HG02938 (cell line): ENCODE measurements at regions not wholly inside any gene's neighbourhood (a gene's known extent, or its start where the extent isn't known, plus 50 kb on each side); places are given as distances from the start of the nearest gene placed in this dataset.
"Not testable (repeated sequence)": the region's sequence is repeated elsewhere in the genome, so short reads cannot be mapped to it uniquely, and the experiment has no call there.

Source experiments
- ATAC-seq: cut with Tn5 transposase; IDR thresholded peaks from one replicate; pipeline ENCODE4 v1.9.1; 2021; ENCODE audit warnings: mild to moderate bottlenecking, moderate library complexity; ENCODE audit not compliant: unreplicated experiment

DNA sequence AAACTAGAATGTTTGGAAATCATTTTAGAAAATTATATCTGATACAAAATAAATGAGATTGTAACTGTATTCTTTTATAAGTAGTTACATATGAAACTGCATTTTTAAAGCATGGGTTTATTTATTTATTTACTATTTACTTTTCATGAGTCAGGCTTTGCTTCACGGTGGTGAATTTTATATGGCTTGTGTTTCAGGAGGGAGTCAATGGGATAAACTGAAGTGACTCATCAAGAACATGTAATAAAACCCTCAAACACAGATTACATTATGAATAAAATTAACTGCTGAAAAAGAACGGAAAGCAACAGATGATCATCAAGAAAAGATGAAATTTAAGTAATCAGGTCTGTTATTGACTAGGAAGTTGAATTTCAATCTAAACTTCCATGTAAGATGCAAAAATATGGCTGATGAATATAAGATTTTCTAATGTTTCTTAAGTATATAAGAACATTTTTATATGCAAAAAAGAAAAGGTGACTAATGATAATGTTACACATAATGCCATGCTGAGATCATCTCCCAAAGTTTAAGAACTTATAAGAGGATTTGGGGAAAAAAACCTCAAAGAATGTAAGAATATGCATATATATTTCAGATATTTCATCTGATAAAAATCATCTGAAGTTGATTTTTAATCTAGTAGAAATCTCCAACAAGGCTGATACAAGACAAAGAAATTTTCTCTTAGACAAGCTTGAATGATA is 383.6 kb downstream of the SLITRK1 start:
- no peak for ATAC-seq

DNA sequence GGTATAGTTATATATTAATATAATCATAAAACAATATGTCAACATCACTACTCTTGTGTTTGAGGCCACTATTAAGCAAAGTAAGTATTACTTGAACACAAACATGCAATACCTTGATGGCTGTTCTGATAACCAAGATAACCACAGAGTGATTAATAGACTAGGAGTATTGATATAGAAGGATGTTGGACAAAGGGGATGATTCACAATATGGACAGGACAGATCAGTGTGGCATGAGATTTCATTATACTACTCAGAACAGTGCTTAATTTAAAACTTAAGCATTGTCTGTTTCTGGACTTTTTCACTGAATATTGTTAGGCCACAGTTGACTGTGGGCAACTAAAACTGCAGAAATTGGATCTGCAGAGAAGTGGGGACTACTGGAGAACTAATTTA is 384.2 kb downstream of the SLITRK1 start:
- no peak for ATAC-seq

DNA sequence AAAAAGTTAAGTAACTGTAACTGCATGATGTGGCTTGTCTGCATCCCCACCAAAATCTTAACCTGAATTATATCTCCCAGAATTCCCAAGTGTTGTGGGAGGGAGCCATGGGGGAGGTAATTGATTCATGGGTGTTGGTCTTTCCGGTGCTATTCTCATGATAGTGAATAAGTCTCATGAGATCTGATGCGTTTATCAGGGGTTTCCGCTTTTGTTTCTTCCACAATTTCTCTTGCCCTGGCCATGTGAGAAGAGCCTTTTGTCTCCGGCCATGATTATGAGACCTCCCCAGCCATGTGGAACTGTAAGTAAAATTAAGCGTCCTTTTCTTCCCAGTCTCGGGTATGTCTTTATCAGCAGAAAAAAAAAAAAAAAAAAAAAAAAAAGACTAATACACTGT is 385.8 kb downstream of the SLITRK1 start:
- ATAC-seq = no peak

DNA sequence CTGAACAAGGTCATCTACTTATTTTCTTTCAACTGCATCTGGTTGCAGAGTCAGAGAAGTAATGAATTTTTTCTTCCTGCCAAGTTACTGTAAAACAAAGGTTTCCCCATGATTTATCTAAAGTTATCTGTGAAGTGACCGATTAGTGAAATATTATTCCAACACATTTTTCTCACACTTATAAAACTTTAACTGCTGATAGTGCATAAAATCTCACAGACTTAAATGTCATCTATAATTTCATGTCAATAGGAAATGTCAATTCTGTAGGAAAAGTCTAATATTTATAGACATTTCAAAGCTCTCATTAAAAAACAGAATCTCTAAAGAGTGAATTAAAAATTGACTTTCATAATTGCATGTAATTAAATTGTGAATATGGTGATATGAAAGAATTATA is 397.2 kb downstream of the SLITRK1 start:
- ATAC-seq = no peak

GRCh38 chr13:83471011-83471410 is 411.3 kb downstream of the SLITRK1 start:
- no peak for ATAC-seq

DNA sequence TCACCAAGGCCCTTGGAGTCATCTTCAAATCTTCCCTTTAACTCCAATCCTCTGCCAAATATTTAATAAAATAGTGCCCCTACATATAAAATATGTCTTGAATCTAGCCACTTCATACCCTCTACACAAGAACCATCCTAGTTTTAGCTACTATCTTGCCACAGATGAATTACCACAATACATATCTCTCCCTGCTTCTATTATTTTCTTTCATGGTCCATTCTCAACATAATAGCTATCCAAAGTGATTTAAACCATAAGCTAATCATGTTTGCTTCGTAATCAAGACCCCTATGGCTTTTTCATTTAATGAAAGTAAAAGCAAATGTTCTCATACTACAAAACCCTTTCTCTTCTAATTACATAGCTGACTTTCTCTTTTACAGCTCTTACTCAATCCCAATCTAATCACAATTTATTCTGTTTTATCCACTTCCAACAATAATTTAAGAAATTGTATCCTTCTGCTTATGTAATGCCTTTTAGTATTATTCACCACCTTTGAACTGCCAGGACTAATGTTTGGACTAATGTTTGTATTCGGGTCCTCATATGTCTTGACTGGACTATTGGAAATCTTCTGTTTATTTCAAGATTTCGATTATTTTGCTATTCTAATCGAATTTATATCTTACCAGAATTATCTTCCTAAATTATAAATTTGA is 412.0 kb downstream of the SLITRK1 start:
- ATAC-seq = no peak

DNA sequence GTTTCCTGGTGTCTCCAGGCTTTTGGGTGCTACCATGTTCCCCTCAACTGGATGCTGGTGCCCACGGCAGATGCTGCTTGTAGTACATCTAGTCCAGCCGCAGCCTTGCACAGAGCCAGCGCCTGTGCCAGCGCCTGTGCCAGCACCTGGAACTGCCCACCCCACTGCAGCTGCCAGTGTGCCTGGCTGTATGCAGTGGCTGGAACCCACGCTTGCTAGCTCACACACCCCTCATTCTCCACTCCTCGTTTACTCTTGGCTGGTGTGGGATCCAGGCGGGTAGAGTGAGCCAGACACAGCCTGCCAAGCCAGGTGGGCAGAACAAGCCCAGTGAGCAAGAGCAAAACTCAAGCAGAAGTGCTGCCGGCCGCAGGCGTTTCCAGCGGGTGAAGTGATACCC is 428.6 kb downstream of the SLITRK1 start:
- no peak for ATAC-seq

- no peak for ATAC-seq
These were observed 429.0 kb downstream of the SLITRK1 start for GRCh38 chr13:83453300-83453699.

GRCh38 chr13:83452292-83452950 is 429.9 kb downstream of the SLITRK1 start:
- no peak for ATAC-seq

- no peak for ATAC-seq
These were observed 431.7 kb downstream of the SLITRK1 start for GRCh38 chr13:83450591-83450990.

DNA sequence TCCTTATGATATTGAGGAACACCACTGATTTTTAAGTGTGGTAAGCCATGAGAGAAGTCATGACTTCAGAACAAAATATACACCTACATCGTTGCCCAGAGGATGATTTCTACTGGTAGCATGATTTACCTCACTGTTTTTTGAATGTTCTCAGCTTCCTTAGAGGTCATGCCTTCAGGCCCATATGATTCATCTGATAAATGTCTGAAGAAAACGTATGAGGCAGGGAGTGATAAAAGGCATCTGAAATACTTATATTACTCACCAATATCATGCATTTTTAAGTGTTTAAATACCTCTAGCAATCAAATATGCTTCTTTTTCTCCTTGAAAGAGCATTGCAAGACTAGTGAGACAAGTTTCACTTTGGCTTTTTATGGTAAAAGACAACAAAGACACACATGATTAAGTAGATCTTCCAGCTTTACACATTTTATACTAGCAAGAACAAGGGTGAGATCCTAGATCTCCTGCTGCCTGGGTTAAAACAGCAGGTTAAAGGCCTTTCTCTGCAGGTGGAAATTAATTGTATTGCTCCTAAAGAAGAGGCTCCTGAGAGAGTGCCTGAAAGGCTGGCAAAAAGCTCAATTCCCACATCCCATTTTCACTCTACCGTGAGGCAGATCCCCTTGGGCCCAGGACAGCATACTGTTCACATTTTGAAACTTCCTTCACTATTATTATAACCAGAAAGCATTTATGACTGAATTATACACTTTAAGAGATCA is 432.4 kb downstream of the SLITRK1 start:
- no peak for ATAC-seq

DNA sequence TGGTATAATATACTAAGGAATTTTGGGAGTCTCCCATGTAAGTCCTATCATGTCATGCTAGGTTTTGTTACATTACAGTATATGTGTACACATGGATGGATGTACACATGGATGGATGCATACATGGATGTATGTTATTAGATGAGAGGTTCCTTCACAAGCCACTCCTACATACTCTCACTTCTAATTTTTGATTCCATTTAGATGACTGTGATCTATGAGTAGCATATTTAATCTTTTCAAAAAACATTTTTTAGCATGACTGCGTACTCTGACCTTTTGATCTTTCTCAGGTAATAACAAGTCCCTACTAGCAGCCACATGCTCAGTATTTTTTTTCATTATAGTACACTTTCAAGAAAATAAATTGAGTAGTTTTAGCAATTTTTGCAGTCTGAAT is 441.8 kb downstream of the SLITRK1 start:
- no peak for ATAC-seq

GRCh38 chr13:83439464-83439863 is 442.8 kb downstream of the SLITRK1 start:
- ATAC-seq = not testable (repeated sequence)

GRCh38 chr13:83423861-83424260 is 458.4 kb downstream of the SLITRK1 start:
- ATAC-seq = no peak

DNA sequence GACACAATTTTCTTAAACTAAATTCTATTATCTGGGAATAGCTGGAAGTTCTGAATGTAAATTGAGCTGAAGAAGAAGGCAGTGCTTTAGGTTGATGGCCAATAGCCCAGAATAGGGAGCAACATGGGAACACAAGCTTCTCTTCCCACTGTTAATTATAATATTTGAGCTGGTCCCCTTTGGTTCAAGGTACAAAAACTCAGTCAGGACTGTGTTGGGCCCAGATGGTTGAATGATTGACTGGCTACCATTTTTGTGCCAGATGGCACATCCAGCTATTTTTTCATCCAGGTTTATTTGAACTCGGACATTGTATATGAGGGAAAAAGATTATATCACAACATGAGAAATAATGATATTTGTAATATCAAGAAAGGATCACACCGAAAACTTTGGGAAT is 458.9 kb downstream of the SLITRK1 start:
- no peak for ATAC-seq

- ATAC-seq = no peak
These were observed 467.9 kb downstream of the SLITRK1 start for GRCh38 chr13:83414393-83414792.

DNA sequence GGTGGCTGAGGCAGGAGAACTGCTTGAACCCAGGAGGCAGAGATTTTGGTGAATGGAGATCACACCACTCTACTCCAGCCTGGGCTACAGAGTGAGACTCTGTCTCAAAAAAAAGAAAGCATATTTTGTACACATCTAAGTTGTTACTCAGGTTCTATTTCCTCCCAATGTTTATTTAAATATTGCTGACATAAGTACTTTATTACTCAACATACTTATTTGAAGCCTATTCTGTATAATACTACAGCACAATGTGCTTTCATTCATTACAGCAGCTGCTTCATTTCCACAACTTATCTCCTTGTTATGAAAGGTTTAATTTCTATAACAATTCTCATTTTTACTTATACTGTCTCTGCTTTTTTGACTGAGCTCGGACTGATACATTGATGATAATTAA is 495.7 kb downstream of the SLITRK1 start:
- no peak for ATAC-seq

GRCh38 chr13:83378908-83379307 is 503.4 kb downstream of the SLITRK1 start:
- no peak for ATAC-seq

DNA sequence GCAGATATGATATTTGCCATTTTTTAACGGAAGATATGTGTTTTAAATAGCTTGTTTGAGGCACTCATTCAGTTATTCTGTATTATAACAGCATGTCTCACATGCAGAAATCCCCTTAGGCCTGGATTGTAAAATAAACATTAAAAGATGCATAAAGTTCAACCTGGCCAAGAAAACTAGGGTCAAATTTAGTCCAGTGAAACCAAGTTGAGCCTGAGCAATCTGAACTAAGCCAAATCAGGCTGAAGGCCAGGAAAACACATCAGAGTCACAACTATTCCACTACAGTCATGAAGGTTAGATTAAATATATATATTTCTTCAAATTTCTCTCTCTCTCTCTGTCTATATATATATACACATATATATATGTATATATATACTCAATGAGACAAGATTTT is 504.8 kb downstream of the SLITRK1 start:
- no peak for ATAC-seq

GRCh38 chr13:83372786-83373185 is 509.5 kb downstream of the SLITRK1 start:
- no peak for ATAC-seq

DNA sequence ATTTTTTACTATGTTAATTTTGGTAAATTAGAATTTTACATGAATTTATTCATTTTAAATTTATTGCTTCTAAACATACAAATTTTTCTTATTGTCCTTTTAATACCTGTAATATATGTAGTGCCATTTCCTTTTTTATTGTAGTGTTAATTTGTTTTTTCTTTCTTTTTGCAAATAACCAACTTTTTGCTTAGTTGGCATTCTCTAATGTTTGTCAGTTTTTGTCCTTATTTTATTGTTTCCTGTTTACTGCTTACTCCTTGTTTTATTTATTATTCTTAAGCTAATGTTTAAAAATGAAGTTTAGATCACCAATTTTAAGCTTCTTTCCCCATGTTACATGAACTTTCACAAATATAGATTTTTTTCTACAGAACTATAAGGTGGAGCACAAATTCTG is 516.6 kb downstream of the SLITRK1 start:
- no peak for ATAC-seq

DNA sequence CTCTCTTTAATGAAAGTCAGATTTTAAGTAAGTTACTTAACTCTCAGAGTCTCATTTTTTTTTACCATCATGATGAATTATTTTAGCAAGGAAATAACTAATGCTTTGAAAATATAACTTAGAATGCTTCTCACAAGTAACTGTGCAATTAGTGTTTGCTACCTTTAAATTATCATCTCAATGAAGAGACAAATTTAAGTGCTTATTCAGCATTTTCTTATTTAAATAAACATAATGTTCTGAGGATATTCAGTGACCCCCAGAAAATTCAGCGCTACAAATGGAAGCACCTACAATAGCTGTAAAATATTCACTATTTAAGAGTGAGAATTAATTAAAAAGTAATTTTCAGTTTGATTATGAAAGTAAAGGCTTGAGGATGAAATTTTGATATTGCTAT is 527.2 kb downstream of the SLITRK1 start:
- no peak for ATAC-seq
